NCI-H748 (cell line): ENCODE measurements at regions not wholly inside any gene's neighbourhood (a gene's known extent, or its start where the extent isn't known, plus 50 kb on each side); places are given as distances from the start of the nearest gene placed in this dataset.

Experiments
- DNase-seq: peaks from one replicate; lab custom pipeline; 2025; ENCODE audit not compliant: unreplicated experiment; lab: John Stamatoyannopoulos, UW

DNA sequence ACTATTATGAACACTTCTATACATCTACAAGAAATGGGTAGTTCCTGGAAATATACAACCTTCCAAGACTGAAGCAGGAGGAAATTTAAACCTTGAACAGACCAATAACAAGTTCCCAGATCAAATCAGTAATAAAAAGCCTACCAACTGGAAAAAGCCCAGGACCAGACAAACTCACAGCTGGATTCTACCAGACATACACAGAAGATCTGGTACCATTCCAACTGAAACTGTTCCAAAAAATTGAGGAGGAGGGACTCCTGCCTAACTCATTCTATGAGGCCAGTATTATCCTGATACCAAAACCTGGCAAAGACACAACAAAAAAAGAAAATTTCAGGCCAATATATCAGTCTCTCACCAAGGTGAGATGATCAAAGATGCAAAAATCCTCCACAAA, 189.4 kb downstream of the RPS29 start:
- no peak for DNase-seq

DNA sequence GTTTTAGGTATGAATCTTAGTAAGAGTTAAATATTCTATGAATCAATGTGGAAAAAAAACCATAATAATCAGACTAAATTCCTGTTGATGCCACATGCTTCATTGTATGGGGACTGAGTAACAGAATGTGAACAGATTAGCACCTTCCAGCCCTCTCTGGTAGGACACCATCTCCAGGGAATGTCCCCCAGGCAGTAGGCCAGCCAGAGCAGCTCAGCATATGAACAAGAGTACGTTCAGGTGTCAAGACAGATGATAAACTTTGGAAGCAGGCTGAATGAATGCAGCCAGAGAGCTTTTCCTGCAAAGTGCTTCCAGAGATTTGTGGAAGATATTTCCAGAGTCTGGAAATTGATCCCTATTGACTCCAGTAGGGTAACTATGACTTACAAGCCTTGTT, 204.4 kb downstream of the RPS29 start:
- no peak for DNase-seq

DNA sequence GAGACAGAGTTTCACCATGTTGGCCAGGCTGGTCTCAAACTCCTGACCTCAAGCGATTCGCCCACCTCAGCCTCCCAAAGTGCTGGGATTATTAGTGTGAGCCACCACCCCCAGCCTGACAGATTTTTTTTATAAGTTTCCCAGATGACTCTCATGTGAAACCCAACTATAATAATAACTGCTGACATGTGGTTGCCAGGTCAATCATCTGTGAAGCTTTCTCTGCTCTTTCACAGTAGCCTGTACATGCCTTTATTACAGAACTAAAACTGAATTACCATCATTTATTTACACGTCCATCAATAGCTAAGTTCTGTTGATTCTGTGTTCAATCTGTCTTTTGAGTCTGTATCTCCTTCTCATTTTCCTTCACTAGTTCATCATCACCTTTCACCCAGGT, 218.5 kb downstream of the RPS29 start:
- DNase-seq = no peak

DNA sequence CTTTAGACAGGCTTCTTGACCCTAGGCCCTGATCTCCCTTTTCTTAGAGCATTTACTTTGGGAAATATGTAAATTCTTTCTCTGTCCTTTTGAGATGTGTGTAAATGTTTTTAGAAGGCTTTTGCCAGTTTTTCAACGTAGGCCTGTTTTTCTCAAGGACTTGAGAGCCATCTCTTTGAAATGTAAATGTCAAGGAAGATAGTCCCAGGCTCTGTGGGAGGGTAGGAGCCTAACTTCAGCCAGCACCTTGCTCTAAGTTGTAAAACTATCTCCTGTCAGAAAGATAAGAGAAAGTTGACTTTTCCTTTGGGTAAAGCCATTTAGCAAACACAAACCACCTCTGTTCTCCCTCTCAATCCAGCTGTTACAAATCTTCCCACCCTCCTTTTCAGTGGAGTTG, 219.8 kb downstream of the RPS29 start:
- no peak for DNase-seq

DNA sequence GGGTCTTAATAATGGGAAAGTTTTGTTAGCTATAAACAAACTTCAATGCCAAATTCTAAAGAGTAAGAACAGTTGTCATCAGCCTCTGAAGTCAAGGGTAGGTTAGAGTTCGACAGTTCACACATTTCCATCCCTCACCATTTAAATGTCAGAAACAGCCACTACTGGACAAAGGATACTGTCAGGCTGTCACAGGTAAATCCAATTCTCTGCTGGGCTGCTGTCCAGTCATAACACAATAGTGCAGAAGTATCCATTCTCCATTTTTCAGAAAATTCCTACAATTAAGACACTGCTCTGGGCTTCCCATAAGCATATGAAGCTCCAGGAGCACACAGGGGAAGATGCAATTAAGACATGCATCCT, 221.4 kb downstream of the RPS29 start:
- DNase-seq = no peak

DNA sequence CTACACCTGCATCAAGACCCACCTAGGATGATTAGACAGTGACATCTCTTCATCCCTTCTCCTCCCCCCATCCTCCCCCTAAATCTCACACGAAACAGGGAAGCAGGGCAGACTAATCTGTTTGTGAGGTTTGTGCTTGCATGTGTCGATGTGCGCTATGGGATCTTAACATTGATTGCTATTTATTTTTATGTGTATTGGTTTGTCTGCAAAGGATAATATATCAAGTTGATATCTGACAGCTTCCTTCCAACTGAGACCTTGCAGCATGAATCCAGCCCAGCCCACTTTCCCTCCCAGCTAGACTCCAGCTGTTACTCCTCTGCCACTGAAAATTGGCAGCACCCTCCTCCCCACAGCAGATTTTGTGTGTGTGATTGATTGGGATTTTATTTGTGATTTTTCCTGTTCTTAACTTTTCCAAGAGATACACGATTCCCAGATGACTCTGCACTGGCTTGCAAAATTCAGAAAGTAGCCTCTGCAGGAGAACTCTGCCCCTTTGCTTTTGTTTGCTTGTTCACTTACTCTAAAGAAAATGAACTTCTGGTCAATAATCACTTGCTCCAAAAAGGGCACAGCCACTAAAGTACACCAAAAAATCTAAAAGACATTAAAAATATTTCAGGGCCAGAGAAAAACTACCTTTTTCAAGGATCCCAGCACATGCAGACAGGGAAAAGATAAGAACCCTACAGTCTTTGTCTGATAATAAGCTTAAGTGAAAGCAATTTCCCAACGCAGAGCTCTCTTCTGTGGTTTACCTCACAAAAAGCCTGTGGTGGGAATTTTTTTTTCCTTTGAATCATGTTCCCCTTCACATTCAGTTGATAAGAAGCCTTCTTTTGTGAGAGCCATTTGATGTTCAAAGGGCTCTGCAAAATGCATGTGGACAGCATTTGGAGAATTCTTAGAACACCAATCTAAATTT, 222.1 kb downstream of the RPS29 start:
- DNase-seq = no peak

DNA sequence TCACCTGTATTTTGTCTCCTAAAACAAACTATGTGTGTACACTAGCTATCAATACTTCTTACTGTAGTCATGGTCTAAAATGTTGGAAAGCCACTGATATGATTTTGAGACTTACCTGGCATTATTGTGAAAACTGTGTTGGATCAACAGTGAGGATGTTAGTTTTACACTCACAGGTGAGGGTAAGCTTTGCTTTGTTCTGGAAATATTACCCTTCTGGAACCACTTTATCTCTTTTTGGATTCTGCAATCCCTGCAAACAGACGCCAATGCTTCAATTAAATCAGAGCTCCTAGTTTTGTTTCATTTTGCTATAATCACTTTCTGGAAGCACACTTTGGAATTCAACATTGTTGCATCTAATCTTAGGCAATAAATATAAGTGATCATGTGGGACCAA, 223.3 kb downstream of the RPS29 start:
- DNase-seq = no peak

DNA sequence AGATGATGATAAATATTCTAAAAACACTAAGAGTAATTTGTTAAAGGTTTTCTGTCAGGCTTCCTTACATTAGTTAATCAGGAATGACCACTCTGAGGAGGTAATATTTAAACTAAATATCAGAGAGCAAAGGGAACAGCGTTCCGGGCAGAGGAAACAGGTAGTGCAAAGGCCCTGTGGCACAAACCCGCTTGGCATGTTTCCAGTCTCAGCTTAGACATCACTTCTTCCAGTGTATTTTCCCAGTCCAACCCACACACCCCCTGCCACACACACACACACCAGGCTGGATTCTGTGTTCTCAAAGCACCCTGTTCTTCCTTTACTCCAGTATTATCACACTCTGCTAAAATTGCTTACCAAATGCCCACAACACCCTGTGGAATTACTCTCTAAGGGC, 247.1 kb downstream of the RPS29 start:
- DNase-seq = no peak

DNA sequence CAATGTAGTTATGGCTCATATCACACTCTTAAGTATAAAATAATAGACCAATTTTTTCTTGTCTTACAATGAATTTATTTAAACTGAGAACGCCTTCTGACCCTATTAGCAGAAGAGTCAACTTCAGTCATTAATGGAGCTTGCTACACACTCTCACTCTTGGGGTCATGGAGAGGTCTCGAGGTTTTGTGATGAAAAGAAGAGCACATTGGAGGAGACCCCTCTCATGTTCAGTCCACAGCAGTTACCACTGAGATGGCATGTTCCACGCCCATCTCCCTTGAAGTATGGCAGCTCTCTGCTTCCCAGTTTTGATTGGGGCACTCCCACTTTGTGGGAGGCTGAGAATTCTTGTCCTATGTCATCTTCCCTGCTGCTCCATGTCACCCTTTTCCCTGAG, 266.4 kb downstream of the RPS29 start:
- DNase-seq = no peak

DNA sequence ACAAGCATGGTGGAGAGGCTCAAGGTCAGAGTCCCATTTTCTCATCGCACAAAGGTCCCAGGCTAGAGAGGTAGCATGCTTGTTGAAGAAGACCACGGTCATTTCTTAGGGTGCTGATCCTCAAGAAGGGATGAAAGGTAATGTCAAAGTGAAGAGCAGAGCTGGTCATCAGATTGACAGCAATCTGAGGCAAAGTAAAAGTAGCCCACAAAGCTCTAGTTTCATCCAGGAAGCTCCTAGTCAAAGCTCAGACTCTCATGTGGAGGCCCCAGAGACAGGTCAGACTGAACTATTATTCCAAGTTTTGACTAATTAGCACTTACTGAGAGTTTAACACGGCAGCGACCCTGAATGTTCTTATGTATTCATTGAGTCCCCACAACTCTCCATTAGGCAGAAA, 270.6 kb downstream of the RPS29 start:
- DNase-seq = no peak

DNA sequence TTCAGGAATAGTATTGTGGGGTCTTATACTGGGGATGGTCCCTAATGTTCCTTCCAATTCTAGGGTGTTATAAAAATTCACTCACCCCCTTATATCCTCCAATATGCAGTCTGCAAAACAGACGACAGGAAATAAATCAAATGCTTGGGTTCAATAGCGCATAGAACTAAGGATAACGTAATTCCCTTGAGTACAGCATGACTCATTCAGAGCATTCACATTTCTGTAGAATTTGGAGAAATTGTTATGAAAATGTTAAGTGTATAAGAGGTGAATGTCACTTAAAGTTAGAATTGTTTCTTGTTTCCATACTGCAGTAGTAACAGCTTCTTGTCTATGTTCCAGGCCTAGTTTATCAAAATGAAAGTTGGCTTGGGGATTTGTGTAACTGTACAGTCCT, 271.4 kb downstream of the RPS29 start:
- DNase-seq = no peak

DNA sequence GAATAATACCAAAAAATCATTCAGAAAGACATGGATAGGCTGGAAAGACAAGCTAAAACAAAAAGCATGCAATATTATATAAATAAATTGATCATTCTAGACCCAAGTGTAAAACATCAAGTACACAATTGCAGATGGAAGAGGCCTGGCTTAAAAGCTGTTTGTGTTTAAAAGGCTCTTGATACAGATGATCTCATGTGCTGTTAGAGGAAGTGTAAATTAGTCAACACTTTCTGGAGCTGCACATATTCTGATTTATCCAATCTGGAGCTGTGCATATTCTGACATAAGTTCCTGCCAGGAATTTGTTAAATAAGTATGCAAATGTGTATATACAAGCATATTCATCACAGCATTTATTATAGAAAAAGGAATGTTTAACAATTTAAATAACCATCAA, 273.1 kb downstream of the RPS29 start:
- no peak for DNase-seq

DNA sequence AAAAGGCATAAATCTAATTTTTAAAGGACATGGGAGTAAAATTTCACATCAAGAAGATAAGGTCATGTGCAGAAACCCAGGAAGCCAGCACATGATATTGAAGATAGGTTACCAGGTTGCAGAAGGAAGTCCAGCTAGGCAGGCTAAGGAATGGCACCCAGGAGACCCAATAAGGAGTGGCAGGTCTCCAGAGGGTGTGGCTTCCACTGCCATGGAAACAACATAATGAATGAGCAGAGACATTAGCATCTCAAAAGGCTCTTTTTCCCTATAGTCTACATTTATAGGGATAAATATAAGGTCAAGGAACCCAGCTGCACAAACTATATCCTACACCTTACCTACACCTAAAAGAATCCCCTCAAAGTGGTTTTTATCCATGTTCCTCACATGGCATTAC, 275.9 kb downstream of the RPS29 start:
- DNase-seq = no peak

DNA sequence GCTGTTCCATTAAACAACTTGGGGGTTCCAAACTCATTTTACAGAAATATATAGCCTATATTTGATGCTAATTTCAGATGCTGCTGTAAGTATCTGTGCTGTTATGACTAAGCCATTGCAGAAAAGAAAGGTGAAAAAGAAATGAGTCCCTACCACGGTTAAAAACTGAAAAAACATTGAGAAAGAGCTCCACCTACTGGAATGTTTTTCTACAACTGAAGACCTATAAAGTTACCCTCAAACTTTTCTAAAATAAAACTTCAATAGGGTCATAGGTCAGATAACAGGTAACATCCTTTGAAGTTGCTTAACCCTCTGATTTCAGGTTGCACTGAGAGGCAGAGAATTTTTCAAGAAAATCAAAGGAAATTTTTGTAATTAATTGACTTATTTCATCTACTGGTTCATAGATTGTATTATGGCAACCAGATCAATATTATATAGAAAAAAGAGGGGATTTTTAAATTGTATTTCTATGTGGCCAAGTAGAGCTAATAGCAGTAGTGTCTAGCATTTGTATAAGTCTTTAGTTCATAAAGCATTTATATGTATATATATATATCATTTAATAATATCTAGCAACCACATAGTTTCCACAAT, 279.9 kb downstream of the RPS29 start:
- DNase-seq = peak; percentile 26

DNA sequence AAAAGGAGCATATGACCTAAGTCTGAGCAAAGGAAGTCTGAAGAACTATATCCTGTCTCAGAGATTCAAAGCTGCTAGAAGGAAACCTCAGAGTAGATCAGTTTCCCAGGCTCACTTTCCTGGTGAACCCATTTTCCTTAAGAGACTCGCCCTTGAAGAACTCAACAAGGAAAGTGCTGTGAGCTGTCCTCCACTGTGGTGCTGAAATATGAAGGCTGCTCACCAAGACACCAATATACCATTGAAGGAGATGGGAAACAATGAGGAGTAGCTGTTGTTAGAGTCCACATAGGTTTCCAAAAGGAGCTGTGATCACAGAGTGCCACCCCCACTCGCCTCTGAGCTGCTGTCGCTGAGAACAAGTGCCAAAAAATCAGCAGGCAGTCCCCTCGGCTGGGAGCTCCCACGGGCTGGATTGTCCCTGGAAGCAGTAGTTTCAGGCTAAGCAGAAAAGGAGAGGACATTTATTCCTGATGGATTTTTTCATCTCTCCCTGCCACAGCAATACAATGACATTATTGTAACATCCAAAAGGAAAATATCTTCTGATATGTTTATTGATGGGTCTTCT, 282.1 kb downstream of the RPS29 start:
- DNase-seq = no peak

DNA sequence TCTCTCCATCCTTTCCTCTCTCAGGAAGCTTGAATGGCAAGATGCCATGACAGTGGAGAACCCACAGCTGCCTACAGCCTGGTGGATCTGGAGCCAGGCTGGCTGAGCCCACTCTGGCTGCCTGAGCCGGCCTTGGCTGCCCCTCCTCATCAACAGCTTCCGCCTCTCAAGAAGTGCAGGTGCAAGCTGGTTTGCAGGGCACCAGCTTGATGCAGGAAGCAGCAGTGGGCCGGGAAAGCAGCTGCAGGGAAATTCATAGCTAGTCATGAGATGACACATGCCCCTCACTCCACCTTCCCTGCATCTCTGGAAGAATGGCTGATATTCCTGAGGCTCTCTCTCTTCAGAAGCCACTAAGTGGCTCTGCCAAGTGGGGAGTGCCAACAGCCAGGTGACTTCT, 289.1 kb downstream of the RPS29 start:
- DNase-seq = no peak

DNA sequence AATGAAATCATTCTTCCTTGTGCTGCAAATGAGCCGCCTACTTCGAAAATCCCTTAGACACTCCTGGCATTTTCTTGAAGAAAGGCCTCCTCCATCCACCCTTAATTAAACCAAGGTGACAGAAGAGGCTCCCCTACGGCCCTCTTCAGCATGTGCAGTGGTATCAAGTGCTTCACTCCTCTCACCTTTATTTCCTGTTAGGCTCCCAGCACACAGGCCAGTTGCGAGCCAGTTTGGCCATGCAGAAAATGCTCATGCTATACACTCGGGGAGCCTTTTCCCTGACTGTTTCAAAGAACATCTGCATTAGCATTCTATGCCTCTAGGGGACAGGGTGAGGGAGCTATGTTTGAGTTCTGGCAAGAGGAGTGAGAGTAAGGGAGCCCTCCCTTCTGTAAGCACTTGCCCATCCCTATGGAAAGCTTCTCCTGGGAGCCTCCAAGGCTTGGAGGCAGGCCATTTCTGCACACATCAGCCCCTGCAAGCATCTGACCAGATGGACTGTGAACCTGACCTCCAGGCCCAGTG, 291.5 kb downstream of the RPS29 start:
- DNase-seq = no peak

DNA sequence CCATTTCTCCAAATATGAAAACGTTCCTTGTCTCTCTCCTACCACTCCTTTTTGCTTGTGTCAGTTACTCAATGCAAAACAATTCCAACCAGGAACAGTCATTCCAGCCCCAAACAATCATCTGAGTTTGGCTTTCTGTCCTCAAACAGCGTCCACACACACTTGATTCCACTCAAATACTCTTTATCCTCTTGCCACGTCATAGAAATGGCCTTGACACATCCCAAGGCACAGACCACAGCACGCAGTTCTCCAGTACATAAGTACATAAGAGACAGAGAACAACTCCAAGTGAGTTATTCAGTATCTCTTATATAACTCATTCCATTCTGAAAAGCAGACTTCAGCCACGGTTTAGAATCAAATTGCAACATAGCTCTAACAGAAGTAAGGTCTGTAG, 299.2 kb downstream of the RPS29 start:
- DNase-seq = no peak

DNA sequence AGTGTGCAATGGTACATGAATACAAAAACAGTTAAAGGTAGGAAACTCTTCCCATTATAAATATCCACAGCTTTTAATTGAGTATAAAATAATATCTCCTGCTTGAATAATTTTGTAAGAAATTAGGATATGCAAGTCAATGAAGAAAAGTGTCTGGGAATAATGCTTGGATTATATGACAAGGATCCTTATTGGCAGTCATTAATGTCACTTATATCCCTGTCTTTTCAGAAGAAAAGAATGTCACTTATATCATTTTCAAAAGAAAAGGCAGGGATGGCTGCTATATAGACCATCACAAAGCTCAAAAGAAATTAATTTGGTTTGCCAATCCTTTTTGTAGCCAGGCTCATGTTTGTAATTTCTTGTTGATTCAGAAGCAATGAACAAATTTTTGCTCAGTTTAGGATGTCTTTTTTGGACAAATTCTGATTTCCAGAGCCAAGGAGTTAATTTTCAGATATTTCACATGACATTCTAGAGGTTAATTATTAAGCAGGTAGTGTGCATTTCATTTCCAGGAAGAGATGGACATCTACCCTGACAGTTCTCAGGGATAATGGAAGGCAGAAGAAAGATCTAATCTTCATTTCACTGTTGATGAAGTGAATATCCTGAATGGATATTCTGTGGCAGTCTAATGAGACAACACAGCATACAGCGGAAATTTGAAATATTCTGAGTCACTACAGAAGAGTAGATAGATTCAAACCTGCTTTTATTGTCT, 299.8 kb downstream of the RPS29 start:
- DNase-seq = no peak

DNA sequence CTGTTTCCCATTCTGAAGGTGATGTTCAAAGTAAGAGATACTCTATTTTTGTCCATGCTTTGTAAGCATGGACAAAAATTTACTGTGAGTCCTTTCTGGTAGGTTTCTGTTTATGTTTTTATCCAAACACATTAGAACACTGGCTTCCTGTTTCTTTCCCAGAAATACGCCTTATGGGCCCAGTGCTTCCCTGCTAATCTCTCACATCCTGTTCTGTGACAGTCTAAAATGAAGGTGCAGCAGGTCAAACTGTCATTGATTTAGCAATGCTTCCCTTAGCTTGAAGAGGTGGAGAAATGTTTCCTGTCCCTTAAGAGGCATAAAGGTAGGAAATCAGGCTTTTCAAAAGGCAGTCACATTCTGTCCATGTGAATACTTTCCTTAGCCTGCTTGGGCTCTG, 305.6 kb downstream of the RPS29 start:
- DNase-seq = no peak

DNA sequence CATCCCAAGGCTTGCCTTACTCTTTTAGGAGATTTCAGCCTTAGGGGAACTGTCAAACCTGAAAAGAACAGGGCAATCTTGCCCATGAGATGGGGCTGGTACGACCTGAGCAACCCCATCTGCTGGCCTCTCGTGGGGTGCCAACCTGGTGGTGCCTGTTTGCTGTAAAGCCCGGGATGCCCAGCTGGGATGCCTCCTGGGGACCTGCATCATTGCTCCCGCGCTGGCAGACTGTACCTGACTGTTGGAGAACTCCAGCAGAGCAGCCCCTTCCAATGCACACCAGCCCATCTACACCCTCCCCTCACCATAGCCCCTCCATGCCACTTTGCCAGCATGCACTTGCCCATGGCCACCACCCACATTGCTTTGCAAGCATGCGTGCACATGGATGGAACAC, 335.7 kb downstream of the RPS29 start:
- DNase-seq = no peak

DNA sequence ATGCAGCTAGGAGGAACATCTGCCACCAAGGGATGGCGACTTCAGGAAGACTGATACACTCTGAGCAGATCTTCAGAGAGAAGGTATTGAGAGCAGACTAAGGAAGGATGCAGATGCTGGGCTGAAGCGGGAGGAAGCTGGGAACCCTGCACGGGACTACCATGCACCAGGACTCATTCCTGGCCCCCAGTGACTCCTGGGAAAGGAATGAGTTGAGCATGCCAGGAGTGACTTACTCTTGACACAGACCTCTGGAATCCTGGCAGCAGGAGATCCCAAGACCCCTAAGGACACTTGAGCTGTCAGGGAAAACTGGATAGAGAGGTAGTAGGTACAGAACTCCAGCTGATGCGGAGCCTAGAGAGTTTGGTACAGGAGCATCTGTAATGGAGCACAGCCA, 336.1 kb downstream of the RPS29 start:
- DNase-seq = no peak
